WTC11 (cell line): ENCODE measurements at regions not wholly inside any gene's neighbourhood (a gene's known extent, or its start where the extent isn't known, plus 50 kb on each side); places are given as distances from the start of the nearest gene placed in this dataset.

Experiments
- ATAC-seq: fragments of 200-7000 bp; cut with Tn5 transposase; 2 replicates; pipeline ENCODE4 v1.10.0; 2021; ENCODE audit warnings: mild to moderate bottlenecking, moderate library complexity
- CTCF ChIA-PET: fragments of 300-600 bp; sonication (Branson Sonifier 250); formaldehyde crosslinking; loops from one replicate; lab custom pipeline; 2021; ENCODE audit warnings: antibody characterized with exemption; lab: Charles Lee
- POLR2A ChIA-PET: fragments of 350-600 bp; sonication (Branson Sonifier 250); formaldehyde crosslinking; loops from one replicate; lab custom pipeline; 2021; ENCODE audit warnings: antibody characterized with exemption; lab: Charles Lee
- DNase-seq: peaks from one replicate; pipeline ENCODE4 v3.0.0; 2021; ENCODE audit warnings: low spot score
- H3K27ac Mint-ChIP-seq: 2 replicates; pipeline ENCODE4 v1.8.0; 2021; ENCODE audit warnings: mixed read lengths
- H3K27me3 Mint-ChIP-seq: 2 replicates; pipeline ENCODE4 v1.8.0; 2021; ENCODE audit warnings: low read depth, mild to moderate bottlenecking, moderate library complexity, mixed read lengths
- H3K36me3 Mint-ChIP-seq: 2 replicates; pipeline ENCODE4 v1.8.0; 2021; ENCODE audit warnings: mixed read lengths
- H3K4me1 Mint-ChIP-seq: 2 replicates; pipeline ENCODE4 v1.8.0; 2022; ENCODE audit warnings: mixed read lengths
- H3K4me3 Mint-ChIP-seq: 2 replicates; pipeline ENCODE4 v1.8.0; 2021; ENCODE audit warnings: mild to moderate bottlenecking, moderate library complexity, mixed read lengths
- H3K9me3 Mint-ChIP-seq: 2 replicates; pipeline ENCODE4 v1.8.0; 2021; ENCODE audit warnings: mixed read lengths
- CREB1 ChIP-seq: sonication (generic); formaldehyde crosslinking; IDR thresholded peaks from 2 replicates; pipeline ENCODE4 v1.8.0; 2023; ENCODE audit warnings: mild to moderate bottlenecking, missing genetic modification reagents
- GTF2I ChIP-seq: fragments of 250-450 bp; sonication (Bioruptor Pico); conservative IDR thresholded peaks from 2 replicates; pipeline ENCODE4 v1.4.0; 2021; ENCODE audit warnings: mild to moderate bottlenecking
- IRF2 ChIP-seq: sonication (generic); formaldehyde crosslinking; IDR thresholded peaks from 2 replicates; pipeline ENCODE4 v1.8.0; 2022; ENCODE audit warnings: low read depth, missing genetic modification reagents, borderline replicate concordance
- JUN ChIP-seq: sonication (generic); formaldehyde crosslinking; IDR thresholded peaks from 2 replicates; pipeline ENCODE4 v1.8.0; 2023; ENCODE audit warnings: mild to moderate bottlenecking, missing genetic modification reagents
- KAT7 ChIP-seq: sonication (generic); formaldehyde crosslinking; IDR thresholded peaks from 2 replicates; pipeline ENCODE4 v1.8.1; 2023; ENCODE audit warnings: missing genetic modification reagents, mild to moderate bottlenecking, borderline replicate concordance
- MXD4 ChIP-seq: fragments of 250-450 bp; sonication (Bioruptor Pico); IDR thresholded peaks from 2 replicates; pipeline ENCODE4 v1.8.0; 2021; ENCODE audit warnings: mild to moderate bottlenecking, moderate library complexity, borderline replicate concordance
- MYBL2 ChIP-seq: sonication (generic); formaldehyde crosslinking; IDR thresholded peaks from 2 replicates; pipeline ENCODE4 v1.8.1; 2023; ENCODE audit warnings: mild to moderate bottlenecking, moderate library complexity, missing genetic modification reagents
- NFYB ChIP-seq: sonication (generic); formaldehyde crosslinking; conservative IDR thresholded peaks from 2 replicates; pipeline ENCODE4 v1.8.0; 2022; ENCODE audit warnings: low read depth, missing genetic modification reagents
- RORB ChIP-seq: fragments of 250-450 bp; sonication (Bioruptor Pico); IDR thresholded peaks from 2 replicates; pipeline ENCODE4 v1.9.0; 2021; ENCODE audit warnings: mild to moderate bottlenecking
- SMAD4 ChIP-seq: sonication (generic); formaldehyde crosslinking; IDR thresholded peaks from 2 replicates; pipeline ENCODE4 v1.8.0; 2022; ENCODE audit warnings: mild to moderate bottlenecking, missing genetic modification reagents
- TP53 ChIP-seq: sonication (generic); formaldehyde crosslinking; IDR thresholded peaks from 2 replicates; pipeline ENCODE4 v1.8.1; 2023; ENCODE audit warnings: mild to moderate bottlenecking, missing genetic modification reagents
- ZNF232 ChIP-seq: sonication (generic); formaldehyde crosslinking; IDR thresholded peaks from 2 replicates; pipeline ENCODE4 v1.8.0; 2022; ENCODE audit warnings: mild to moderate bottlenecking, missing genetic modification reagents
- ZNF671 ChIP-seq: fragments of 250-450 bp; sonication (Bioruptor Pico); IDR thresholded peaks from 2 replicates; pipeline ENCODE4 v1.8.0; 2021; ENCODE audit warnings: mild to moderate bottlenecking
- TF ChIP-seq, protein P1 (sequence below): sonication (generic); formaldehyde crosslinking; conservative IDR thresholded peaks from 2 replicates; pipeline ENCODE4 v1.8.1; 2023; ENCODE audit warnings: mild to moderate bottlenecking, low read depth, missing genetic modification reagents, moderate library complexity
- TF ChIP-seq, protein P2 (sequence below): sonication (generic); formaldehyde crosslinking; IDR thresholded peaks from 2 replicates; pipeline ENCODE4 v1.8.1; 2022; ENCODE audit warnings: low read depth, mild to moderate bottlenecking, moderate library complexity, missing genetic modification reagents, borderline replicate concordance
- TF ChIP-seq, protein P3 (sequence below): sonication (generic); formaldehyde crosslinking; IDR thresholded peaks from 2 replicates; pipeline ENCODE4 v1.8.1; 2023; ENCODE audit warnings: mild to moderate bottlenecking, missing genetic modification reagents, borderline replicate concordance
- TF ChIP-seq, protein P4 (sequence below): sonication (generic); formaldehyde crosslinking; IDR thresholded peaks from 2 replicates; pipeline ENCODE4 v1.8.1; 2023; ENCODE audit warnings: mild to moderate bottlenecking, moderate library complexity, missing genetic modification reagents
- TF ChIP-seq, protein P5 (sequence below): fragments of 250-450 bp; sonication (Bioruptor Pico); IDR thresholded peaks from 2 replicates; pipeline ENCODE4 v1.8.0; 2021; ENCODE audit warnings: mild to moderate bottlenecking

DNA sequence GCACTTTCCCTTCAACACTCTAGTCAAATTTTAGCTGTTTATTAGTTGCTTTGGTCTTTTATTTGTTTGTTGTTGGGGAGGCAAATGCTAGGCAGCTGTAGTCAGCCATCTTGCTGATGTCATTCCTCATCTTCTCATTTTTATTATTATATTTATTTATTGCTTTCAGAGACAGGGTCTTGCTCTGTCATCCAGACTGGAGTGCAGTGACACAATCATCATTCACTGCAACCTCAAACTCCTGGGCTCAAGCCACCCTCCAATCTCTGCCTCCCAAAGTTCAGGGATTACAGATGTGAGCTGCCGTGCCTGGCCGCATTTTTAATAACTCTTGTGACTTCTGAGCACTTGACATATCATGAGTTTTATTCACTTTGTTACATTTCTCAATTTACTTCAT lies 441.4 kb downstream of the DIPK2A start (continued):
- TF ChIP-seq, protein P1, sequence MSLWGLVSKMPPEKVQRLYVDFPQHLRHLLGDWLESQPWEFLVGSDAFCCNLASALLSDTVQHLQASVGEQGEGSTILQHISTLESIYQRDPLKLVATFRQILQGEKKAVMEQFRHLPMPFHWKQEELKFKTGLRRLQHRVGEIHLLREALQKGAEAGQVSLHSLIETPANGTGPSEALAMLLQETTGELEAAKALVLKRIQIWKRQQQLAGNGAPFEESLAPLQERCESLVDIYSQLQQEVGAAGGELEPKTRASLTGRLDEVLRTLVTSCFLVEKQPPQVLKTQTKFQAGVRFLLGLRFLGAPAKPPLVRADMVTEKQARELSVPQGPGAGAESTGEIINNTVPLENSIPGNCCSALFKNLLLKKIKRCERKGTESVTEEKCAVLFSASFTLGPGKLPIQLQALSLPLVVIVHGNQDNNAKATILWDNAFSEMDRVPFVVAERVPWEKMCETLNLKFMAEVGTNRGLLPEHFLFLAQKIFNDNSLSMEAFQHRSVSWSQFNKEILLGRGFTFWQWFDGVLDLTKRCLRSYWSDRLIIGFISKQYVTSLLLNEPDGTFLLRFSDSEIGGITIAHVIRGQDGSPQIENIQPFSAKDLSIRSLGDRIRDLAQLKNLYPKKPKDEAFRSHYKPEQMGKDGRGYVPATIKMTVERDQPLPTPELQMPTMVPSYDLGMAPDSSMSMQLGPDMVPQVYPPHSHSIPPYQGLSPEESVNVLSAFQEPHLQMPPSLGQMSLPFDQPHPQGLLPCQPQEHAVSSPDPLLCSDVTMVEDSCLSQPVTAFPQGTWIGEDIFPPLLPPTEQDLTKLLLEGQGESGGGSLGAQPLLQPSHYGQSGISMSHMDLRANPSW (CRISPR knock-in tag), result no peak
- no peak for TF ChIP-seq MYBL2 (CRISPR knock-in tag)
- TF ChIP-seq CREB1 (CRISPR knock-in tag), result no peak
- no peak for TF ChIP-seq MXD4
- TF ChIP-seq ZNF232 (CRISPR knock-in tag), result no peak
- no peak for TF ChIP-seq KAT7 (CRISPR knock-in tag)
- TF ChIP-seq, protein P2, sequence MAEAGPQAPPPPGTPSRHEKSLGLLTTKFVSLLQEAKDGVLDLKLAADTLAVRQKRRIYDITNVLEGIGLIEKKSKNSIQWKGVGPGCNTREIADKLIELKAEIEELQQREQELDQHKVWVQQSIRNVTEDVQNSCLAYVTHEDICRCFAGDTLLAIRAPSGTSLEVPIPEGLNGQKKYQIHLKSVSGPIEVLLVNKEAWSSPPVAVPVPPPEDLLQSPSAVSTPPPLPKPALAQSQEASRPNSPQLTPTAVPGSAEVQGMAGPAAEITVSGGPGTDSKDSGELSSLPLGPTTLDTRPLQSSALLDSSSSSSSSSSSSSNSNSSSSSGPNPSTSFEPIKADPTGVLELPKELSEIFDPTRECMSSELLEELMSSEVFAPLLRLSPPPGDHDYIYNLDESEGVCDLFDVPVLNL (CRISPR knock-in tag), result no peak

DNA sequence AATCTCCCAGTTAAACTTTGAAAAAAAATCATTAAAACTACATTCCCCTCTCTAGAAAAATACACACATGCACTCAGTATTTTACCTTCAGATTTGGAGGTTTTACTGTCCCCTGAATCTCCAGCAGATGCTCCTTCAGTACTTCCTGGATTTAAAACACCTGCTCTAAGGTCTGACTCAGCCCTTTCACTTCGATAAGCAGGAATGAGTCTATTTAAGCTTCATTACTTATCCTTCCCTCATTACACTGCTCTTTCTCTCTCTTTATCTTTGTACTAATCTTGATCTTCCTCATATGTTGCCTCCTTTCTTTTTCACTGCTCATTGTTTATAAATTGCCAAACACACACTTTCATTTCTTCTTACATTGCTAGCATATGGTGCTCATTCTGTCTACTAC lies 443.9 kb downstream of the DIPK2A start:
- ChIA-PET CTCF (no interaction called here), POLR2A (no interaction called here)
- H3K9me3 Mint-ChIP-seq, result no peaks in the 10 kb centered on the region
- no peaks in the 10 kb centered on the region for H3K27me3 Mint-ChIP-seq
- no peak overlapping the region for H3K4me3 Mint-ChIP-seq
- no peak overlapping the region for H3K27ac Mint-ChIP-seq
- H3K4me1 Mint-ChIP-seq, result peaks cover 4% of the 10 kb centered on the region; the same call in 1 of the 2 replicates
- TF ChIP-seq, protein P3, sequence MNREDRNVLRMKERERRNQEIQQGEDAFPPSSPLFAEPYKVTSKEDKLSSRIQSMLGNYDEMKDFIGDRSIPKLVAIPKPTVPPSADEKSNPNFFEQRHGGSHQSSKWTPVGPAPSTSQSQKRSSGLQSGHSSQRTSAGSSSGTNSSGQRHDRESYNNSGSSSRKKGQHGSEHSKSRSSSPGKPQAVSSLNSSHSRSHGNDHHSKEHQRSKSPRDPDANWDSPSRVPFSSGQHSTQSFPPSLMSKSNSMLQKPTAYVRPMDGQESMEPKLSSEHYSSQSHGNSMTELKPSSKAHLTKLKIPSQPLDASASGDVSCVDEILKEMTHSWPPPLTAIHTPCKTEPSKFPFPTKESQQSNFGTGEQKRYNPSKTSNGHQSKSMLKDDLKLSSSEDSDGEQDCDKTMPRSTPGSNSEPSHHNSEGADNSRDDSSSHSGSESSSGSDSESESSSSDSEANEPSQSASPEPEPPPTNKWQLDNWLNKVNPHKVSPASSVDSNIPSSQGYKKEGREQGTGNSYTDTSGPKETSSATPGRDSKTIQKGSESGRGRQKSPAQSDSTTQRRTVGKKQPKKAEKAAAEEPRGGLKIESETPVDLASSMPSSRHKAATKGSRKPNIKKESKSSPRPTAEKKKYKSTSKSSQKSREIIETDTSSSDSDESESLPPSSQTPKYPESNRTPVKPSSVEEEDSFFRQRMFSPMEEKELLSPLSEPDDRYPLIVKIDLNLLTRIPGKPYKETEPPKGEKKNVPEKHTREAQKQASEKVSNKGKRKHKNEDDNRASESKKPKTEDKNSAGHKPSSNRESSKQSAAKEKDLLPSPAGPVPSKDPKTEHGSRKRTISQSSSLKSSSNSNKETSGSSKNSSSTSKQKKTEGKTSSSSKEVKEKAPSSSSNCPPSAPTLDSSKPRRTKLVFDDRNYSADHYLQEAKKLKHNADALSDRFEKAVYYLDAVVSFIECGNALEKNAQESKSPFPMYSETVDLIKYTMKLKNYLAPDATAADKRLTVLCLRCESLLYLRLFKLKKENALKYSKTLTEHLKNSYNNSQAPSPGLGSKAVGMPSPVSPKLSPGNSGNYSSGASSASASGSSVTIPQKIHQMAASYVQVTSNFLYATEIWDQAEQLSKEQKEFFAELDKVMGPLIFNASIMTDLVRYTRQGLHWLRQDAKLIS (CRISPR knock-in tag), result no peak
- TF ChIP-seq RORB (no peak), SMAD4 (CRISPR knock-in tag) (no peak), NFYB (CRISPR knock-in tag) (no peak), JUN (CRISPR knock-in tag) (no peak), TP53 (CRISPR knock-in tag) (no peak), ZNF671 (no peak), GTF2I (CRISPR knock-in tag) (no peak), IRF2 (CRISPR knock-in tag) (no peak)
- TF ChIP-seq, protein P4, sequence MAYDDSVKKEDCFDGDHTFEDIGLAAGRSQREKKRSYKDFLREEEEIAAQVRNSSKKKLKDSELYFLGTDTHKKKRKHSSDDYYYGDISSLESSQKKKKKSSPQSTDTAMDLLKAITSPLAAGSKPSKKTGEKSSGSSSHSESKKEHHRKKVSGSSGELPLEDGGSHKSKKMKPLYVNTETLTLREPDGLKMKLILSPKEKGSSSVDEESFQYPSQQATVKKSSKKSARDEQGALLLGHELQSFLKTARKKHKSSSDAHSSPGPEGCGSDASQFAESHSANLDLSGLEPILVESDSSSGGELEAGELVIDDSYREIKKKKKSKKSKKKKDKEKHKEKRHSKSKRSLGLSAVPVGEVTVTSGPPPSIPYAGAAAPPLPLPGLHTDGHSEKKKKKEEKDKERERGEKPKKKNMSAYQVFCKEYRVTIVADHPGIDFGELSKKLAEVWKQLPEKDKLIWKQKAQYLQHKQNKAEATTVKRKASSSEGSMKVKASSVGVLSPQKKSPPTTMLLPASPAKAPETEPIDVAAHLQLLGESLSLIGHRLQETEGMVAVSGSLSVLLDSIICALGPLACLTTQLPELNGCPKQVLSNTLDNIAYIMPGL, result no peak
- TF ChIP-seq, protein P2 (CRISPR knock-in tag), result no peak
- TF ChIP-seq, protein P5, sequence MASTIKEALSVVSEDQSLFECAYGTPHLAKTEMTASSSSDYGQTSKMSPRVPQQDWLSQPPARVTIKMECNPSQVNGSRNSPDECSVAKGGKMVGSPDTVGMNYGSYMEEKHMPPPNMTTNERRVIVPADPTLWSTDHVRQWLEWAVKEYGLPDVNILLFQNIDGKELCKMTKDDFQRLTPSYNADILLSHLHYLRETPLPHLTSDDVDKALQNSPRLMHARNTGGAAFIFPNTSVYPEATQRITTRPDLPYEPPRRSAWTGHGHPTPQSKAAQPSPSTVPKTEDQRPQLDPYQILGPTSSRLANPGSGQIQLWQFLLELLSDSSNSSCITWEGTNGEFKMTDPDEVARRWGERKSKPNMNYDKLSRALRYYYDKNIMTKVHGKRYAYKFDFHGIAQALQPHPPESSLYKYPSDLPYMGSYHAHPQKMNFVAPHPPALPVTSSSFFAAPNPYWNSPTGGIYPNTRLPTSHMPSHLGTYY (CRISPR knock-in tag), result no peak
- TF ChIP-seq, all 79 proteins: peak for 0
- no peaks in the 10 kb centered on the region for H3K36me3 Mint-ChIP-seq
- DNase-seq (no peak), ATAC-seq (0 out of 2 replicates have a peak, but pooled peaks have one; percentile 16)
